SK-N-SH (cell line): ENCODE measurements at regions not wholly inside any gene's neighbourhood (a gene's known extent, or its start where the extent isn't known, plus 50 kb on each side); places are given as distances from the start of the nearest gene placed in this dataset.

ENCODE experiments used
- CTCF ChIA-PET: fragments of 300-600, 350-600 bp; formaldehyde crosslinking; extraction: SDS; loops from one replicate; lab custom pipeline; 2021; lab: Yijun Ruan, JAX
- POLR2A ChIA-PET: fragments of 350-600 bp; sonication (Branson Sonifier 250); formaldehyde crosslinking; extraction: SDS; loops from one replicate; lab custom pipeline; 2020; ENCODE audit warnings: antibody characterized with exemption, inconsistent platforms; lab: Yijun Ruan, JAX
- DNase-seq: peaks from one replicate; pipeline ENCODE4 v3.0.0; 2012
- H2AFZ ChIP-seq: fragments of 200-600 bp; sonication (generic); 2 replicates; pipeline ENCODE4 v1.8.1; 2016; ENCODE audit warnings: antibody characterized with exemption, mild to moderate bottlenecking, low read depth
- H3F3A ChIP-seq: fragments of 200-600 bp; sonication (generic); replicated peaks from 2 replicates; pipeline ENCODE3; 2016; ENCODE audit warnings: antibody characterized with exemption, mild to moderate bottlenecking; ENCODE audit not compliant: insufficient read depth
- H3K27ac ChIP-seq, 2 experiments: fragments of 200-500 bp in 1 of 2; fragments of 200-600 bp in 1 of 2; sonication (Bioruptor generic) in 1 of 2; sonication (generic), shearing (Covaris generic) in 1 of 2; 2 replicates each; pipeline versions ENCODE4 v1.5.1 to v1.6.1; 2014 to 2016; ENCODE audit warnings: low read depth in 2 of 2, inconsistent platforms in 1 of 2, low read length in 1 of 2, mild to moderate bottlenecking in 1 of 2, mixed read lengths in 1 of 2
- H3K27me3 ChIP-seq: fragments of 200-600 bp; sonication (generic), shearing (Covaris generic); 2 replicates; pipeline ENCODE4 v1.6.1; 2016; ENCODE audit warnings: mixed run types; ENCODE audit not compliant: insufficient read depth
- H3K36me3 ChIP-seq, 2 experiments: fragments of 200-500 bp in 1 of 2; fragments of 200-600 bp in 1 of 2; sonication (Bioruptor generic) in 1 of 2; sonication (generic) in 1 of 2; replicated peaks in 1 of 2; 2 replicates each; pipeline versions ENCODE3 to v1.5.1; 2014 to 2016; ENCODE audit warnings: low read length in 1 of 2, mild to moderate bottlenecking in 1 of 2; ENCODE audit not compliant: insufficient read depth in 2 of 2, control insufficient read depth in 1 of 2
- H3K4me1 ChIP-seq, 2 experiments: fragments of 200-500 bp in 1 of 2; fragments of 200-600 bp in 1 of 2; sonication (Bioruptor generic) in 1 of 2; sonication (generic), shearing (Covaris generic) in 1 of 2; 2 replicates each; pipeline versions ENCODE4 v1.5.1 to v1.6.1; 2014 to 2016; ENCODE audit warnings: low read depth in 1 of 2, low read length in 1 of 2, mixed run types in 1 of 2; ENCODE audit not compliant: insufficient read depth in 2 of 2, control insufficient read depth in 1 of 2
- H3K4me2 ChIP-seq: fragments of 200-600 bp; sonication (generic), shearing (Covaris generic); 2 replicates; pipeline ENCODE4 v1.6.1; 2017; ENCODE audit warnings: mixed run types
- H3K4me3 ChIP-seq, 2 experiments: fragments of 200-500 bp in 1 of 2; fragments of 200-600 bp in 1 of 2; sonication (Bioruptor generic) in 1 of 2; sonication (generic), shearing (Covaris generic) in 1 of 2; 2 replicates each; pipeline versions ENCODE4 v1.5.1 to v1.8.1; 2014 to 2016; ENCODE audit warnings: low read depth in 2 of 2, inconsistent platforms in 1 of 2, low read length in 1 of 2, mild to moderate bottlenecking in 1 of 2, mixed read lengths in 1 of 2, moderate library complexity in 1 of 2
- H3K79me2 ChIP-seq: fragments of 200-600 bp; sonication (generic); 2 replicates; pipeline ENCODE4 v1.8.1; 2017; ENCODE audit warnings: mild to moderate bottlenecking; ENCODE audit not compliant: insufficient read depth
- H3K9ac ChIP-seq: fragments of 200-600 bp; sonication (generic); 2 replicates; pipeline ENCODE4 v1.6.1; 2017; ENCODE audit warnings: mixed run types
- H3K9me2 ChIP-seq: fragments of 200-600 bp; sonication (generic); 2 replicates; pipeline ENCODE4 v1.6.1; 2017; ENCODE audit warnings: mixed run types
- H3K9me3 ChIP-seq: fragments of 200-600 bp; sonication (generic); 2 replicates; pipeline ENCODE4 v1.6.1; 2017; ENCODE audit warnings: mixed run types, mild to moderate bottlenecking, moderate library complexity
- H4K20me1 ChIP-seq: fragments of 200-600 bp; sonication (generic); 2 replicates; pipeline ENCODE4 v1.6.1; 2017; ENCODE audit warnings: mild to moderate bottlenecking, mixed run types; ENCODE audit not compliant: insufficient read depth
- CHD2 ChIP-seq: fragments of 150-350 bp; IDR thresholded peaks from 2 replicates; pipeline ENCODE4 v1.6.1; 2018; ENCODE audit warnings: low read length; ENCODE audit not compliant: partially characterized antibody
- CTCF ChIP-seq: fragments of 200-600 bp; sonication (generic); IDR thresholded peaks from 2 replicates; pipeline ENCODE4 v1.6.1; 2017; ENCODE audit warnings: antibody characterized with exemption, mild to moderate bottlenecking, moderate library complexity
- ELF1 ChIP-seq: IDR thresholded peaks from 2 replicates; pipeline ENCODE4 v1.4.0; 2012
- EP300 ChIP-seq, 2 experiments: IDR thresholded peaks; 2 replicates each; pipeline versions ENCODE4 v1.4.0 to v1.6.1; 2012; ENCODE audit warnings: borderline replicate concordance in 1 of 2, low read depth in 1 of 2, low read length in 1 of 2
- GABPA ChIP-seq: IDR thresholded peaks from 2 replicates; pipeline ENCODE4 v1.4.0; 2012; ENCODE audit warnings: low read depth, mild to moderate bottlenecking
- IRF3 ChIP-seq: fragments of 150-350 bp; IDR thresholded peaks from 2 replicates; pipeline ENCODE4 v1.6.1; 2016; ENCODE audit warnings: mild to moderate bottlenecking, low read depth, low read length
- MEF2A ChIP-seq: IDR thresholded peaks from 2 replicates; pipeline ENCODE4 v1.4.0; 2012; ENCODE audit warnings: low read depth, borderline replicate concordance
- NRF1 ChIP-seq: IDR thresholded peaks from 2 replicates; pipeline ENCODE4 v1.6.1; 2012; ENCODE audit warnings: low read depth, mild to moderate bottlenecking, low read length
- RAD21 ChIP-seq: IDR thresholded peaks from 2 replicates; pipeline ENCODE4 v1.6.1; 2012; ENCODE audit warnings: mild to moderate bottlenecking, low read length
- RFX5 ChIP-seq: IDR thresholded peaks from 2 replicates; pipeline ENCODE4 v1.6.1; 2012; ENCODE audit warnings: mild to moderate bottlenecking, improper control_type of control experiment, low read length
- RXRA ChIP-seq: IDR thresholded peaks from 2 replicates; pipeline ENCODE4 v1.4.0; 2012; ENCODE audit warnings: low read depth, mild to moderate bottlenecking, borderline replicate concordance
- TAF1 ChIP-seq: IDR thresholded peaks from 2 replicates; pipeline ENCODE4 v1.6.1; 2012; ENCODE audit warnings: low read depth, mild to moderate bottlenecking, low read length, moderate library complexity, borderline replicate concordance
- USF2 ChIP-seq: fragments of 150-350 bp; IDR thresholded peaks from 2 replicates; pipeline ENCODE4 v1.6.1; 2017; ENCODE audit warnings: antibody characterized with exemption, low read length, low read depth, borderline replicate concordance
- ZBTB33 ChIP-seq: IDR thresholded peaks from 2 replicates; pipeline ENCODE4 v1.4.0; 2012; ENCODE audit warnings: low read depth, borderline replicate concordance
- WGBS: methylation state at CpG from one replicate; pipeline ENCODE4 v1.1.6; 2017; ENCODE audit warnings: low lambda C conversion rate; 5-methylcytosine and 5-hydroxymethylcytosine counted together

- TF ChIP-seq GABPA: no peak
- no peak for TF ChIP-seq RAD21
- no peak for TF ChIP-seq USF2
- TF ChIP-seq CHD2: no peak
- TF ChIP-seq RFX5: no peak
- TF ChIP-seq MEF2A: no peak
- TF ChIP-seq ELF1: no peak
- no peak for TF ChIP-seq CTCF
- no peak for TF ChIP-seq TAF1
- no peak for TF ChIP-seq IRF3
- no peak for TF ChIP-seq RXRA
- no peak for TF ChIP-seq ZBTB33
- no peak for TF ChIP-seq NRF1
- TF ChIP-seq EP300 (IDR thresholded peaks at IDR 0.05; ENCODE audit: borderline replicate concordance in 1 of 2, low read depth in 1 of 2, low read length in 1 of 2): no peak
- no peaks in the 10 kb centered on the region for H3K9me3 ChIP-seq
- H3K9ac ChIP-seq: no peak overlapping the region
- H3K27me3 ChIP-seq: peaks cover 9% of the 10 kb centered on the region; the same call in 1 of the 2 replicates
- ChIA-PET CTCF (no interaction called here), POLR2A (no interaction called here)
- no peak overlapping the region for H3K4me2 ChIP-seq
- no peak for DNase-seq
- no peaks in the 10 kb centered on the region for H3K9me2 ChIP-seq
- H3K36me3 ChIP-seq: no peaks in the 10 kb centered on the region
- WGBS: 13% methylated on average over 4 of the region's 4 CpGs
- no peaks in the 10 kb centered on the region for H3F3A ChIP-seq
- no peaks in the 10 kb centered on the region for H3K79me2 ChIP-seq
- H4K20me1 ChIP-seq: no peaks in the 10 kb centered on the region
- H3K27ac ChIP-seq: no peak overlapping the region
- no peak overlapping the region for H2AFZ ChIP-seq
- no peaks in the 10 kb centered on the region for H3K4me1 ChIP-seq
- no peak overlapping the region for H3K4me3 ChIP-seq
These were observed 359.8 kb upstream of the IRX4 start for GRCh38 chr5:2242539-2242938.
